IMR-90 (cell line): ENCODE measurements at regions not wholly inside any gene's neighbourhood (a gene's known extent, or its start where the extent isn't known, plus 50 kb on each side); places are given as distances from the start of the nearest gene placed in this dataset.

Experiments
- ATAC-seq: fragments of 200-7000 bp; cut with Tn5 transposase; 2 replicates; pipeline ENCODE4 v1.9.1; 2020; ENCODE audit warnings: low read depth, mild to moderate bottlenecking, moderate library complexity
- BruUV-seq: library from RNA; stranded (reverse); fragments of 400-500 nt; replicated peaks from 2 replicates; lab custom pipeline; 2021; lab: Mats Ljungman, UMichigan
- CTCF ChIA-PET: fragments of 300-600 bp; formaldehyde crosslinking; extraction: SDS; loops from one replicate; lab custom pipeline; 2021; ENCODE audit warnings: antibody characterized with exemption; lab: Yijun Ruan, JAX
- POLR2A ChIA-PET: fragments of 300-600 bp; sonication (Branson Sonifier 250); formaldehyde crosslinking; loops from one replicate; lab custom pipeline; 2022; ENCODE audit warnings: antibody characterized with exemption; ENCODE audit not compliant: unreplicated experiment; lab: Charles Lee
- DNase-seq: peaks from one replicate; pipeline ENCODE4 v3.0.0; 2013
- H2AFZ ChIP-seq: replicated peaks from 2 replicates; pipeline ENCODE3; 2013; ENCODE audit warnings: low read length, mild to moderate bottlenecking; ENCODE audit not compliant: poor library complexity
- H2AK5ac ChIP-seq: 2 replicates; pipeline ENCODE4 v1.6.1; 2013; ENCODE audit warnings: low read depth, low read length, inconsistent platforms
- H2AK9ac ChIP-seq: replicated peaks from 2 replicates; pipeline ENCODE3; 2013; ENCODE audit warnings: mild to moderate bottlenecking, low read depth, low read length, moderate library complexity; ENCODE audit not compliant: poor library complexity
- H2BK120ac ChIP-seq: 2 replicates; pipeline ENCODE4 v1.6.1; 2013; ENCODE audit warnings: low read depth, low read length, inconsistent platforms
- H2BK15ac ChIP-seq: 3 replicates; pipeline ENCODE4 v1.6.1; 2013; ENCODE audit warnings: low read depth, low read length, inconsistent platforms
- H2BK20ac ChIP-seq: 2 replicates; pipeline ENCODE4 v1.6.1; 2013; ENCODE audit warnings: low read depth, mild to moderate bottlenecking, inconsistent platforms, low read length, moderate library complexity
- H2BK5ac ChIP-seq: 2 replicates; pipeline ENCODE4 v1.6.1; 2013; ENCODE audit warnings: mild to moderate bottlenecking, low read depth, low read length, inconsistent platforms; ENCODE audit not compliant: poor library complexity, severe bottlenecking
- H3K14ac ChIP-seq: replicated peaks from 2 replicates; pipeline ENCODE4 v1.6.1; 2013; ENCODE audit warnings: low read depth, low read length, inconsistent platforms
- H3K18ac ChIP-seq: 2 replicates; pipeline ENCODE4 v1.6.1; 2013; ENCODE audit warnings: low read depth, low read length, control low read depth
- H3K23ac ChIP-seq: 2 replicates; pipeline ENCODE4 v1.6.1; 2013; ENCODE audit warnings: low read depth, low read length, inconsistent platforms
- H3K27ac ChIP-seq: 2 replicates; pipeline ENCODE4 v1.5.1; 2013; ENCODE audit warnings: mild to moderate bottlenecking, control low read depth, low read length; ENCODE audit not compliant: insufficient read depth
- H3K27me3 ChIP-seq: 2 replicates; pipeline ENCODE4 v1.6.1; 2013; ENCODE audit warnings: low read length; ENCODE audit not compliant: control insufficient read depth, insufficient read depth
- H3K36me3 ChIP-seq: 2 replicates; pipeline ENCODE4 v1.6.1; 2013; ENCODE audit warnings: low read length, mixed read lengths; ENCODE audit not compliant: control insufficient read depth, insufficient read depth
- H3K4ac ChIP-seq: 2 replicates; pipeline ENCODE4 v1.6.1; 2013; ENCODE audit warnings: low read depth, low read length, inconsistent platforms
- H3K4me1 ChIP-seq: 2 replicates; pipeline ENCODE4 v1.6.1; 2013; ENCODE audit warnings: low read length, mixed read lengths; ENCODE audit not compliant: control insufficient read depth, insufficient read depth
- H3K4me2 ChIP-seq: 2 replicates; pipeline ENCODE4 v1.6.1; 2013; ENCODE audit warnings: low read depth, mild to moderate bottlenecking, control low read depth, low read length, moderate library complexity
- H3K4me3 ChIP-seq: 2 replicates; pipeline ENCODE4 v1.5.1; 2013; ENCODE audit warnings: low read depth, mild to moderate bottlenecking, control low read depth, low read length, moderate library complexity; ENCODE audit not compliant: insufficient read depth
- H3K56ac ChIP-seq: 2 replicates; pipeline ENCODE4 v1.6.1; 2013; ENCODE audit warnings: low read length, inconsistent platforms; ENCODE audit not compliant: insufficient read depth; ENCODE audit errors: extremely low read depth
- H3K79me1 ChIP-seq, 2 experiments: 2 replicates each; pipeline ENCODE4 v1.6.1; 2013; ENCODE audit warnings: low read length in 2 of 2, inconsistent platforms in 1 of 2, low read depth in 1 of 2
- H3K9ac ChIP-seq: 2 replicates; pipeline ENCODE4 v1.6.1; 2013; ENCODE audit warnings: low read depth, low read length, control low read depth
- H3K9me1 ChIP-seq: 2 replicates; pipeline ENCODE4 v1.6.1; 2013; ENCODE audit warnings: low read length, inconsistent platforms; ENCODE audit not compliant: insufficient read depth
- H3K9me3 ChIP-seq: 2 replicates; pipeline ENCODE4 v1.6.1; 2013; ENCODE audit warnings: low read length; ENCODE audit not compliant: control insufficient read depth, insufficient read depth
- H4K20me1 ChIP-seq: 2 replicates; pipeline ENCODE4 v1.6.1; 2013; ENCODE audit warnings: low read length, inconsistent platforms; ENCODE audit not compliant: insufficient read depth
- H4K5ac ChIP-seq: 2 replicates; pipeline ENCODE4 v1.6.1; 2013; ENCODE audit warnings: mild to moderate bottlenecking, low read depth, low read length, control low read depth
- H4K8ac ChIP-seq, 2 experiments: 2 replicates each; pipeline ENCODE4 v1.6.1; 2013; ENCODE audit warnings: low read depth in 2 of 2, low read length in 2 of 2, control low read depth in 1 of 2, inconsistent platforms in 1 of 2
- H4K91ac ChIP-seq: 2 replicates; pipeline ENCODE4 v1.6.1; 2013; ENCODE audit warnings: low read depth, low read length, inconsistent platforms; ENCODE audit not compliant: insufficient read depth
- BHLHE40 ChIP-seq: fragments of 150-350 bp; IDR thresholded peaks from 2 replicates; pipeline ENCODE4 v1.6.1; 2016; ENCODE audit warnings: mild to moderate bottlenecking, low read depth, low read length
- CEBPB ChIP-seq: IDR thresholded peaks from 2 replicates; pipeline ENCODE4 v1.6.1; 2012; ENCODE audit warnings: low read depth, low read length, improper control_type of control experiment
- CHD1 ChIP-seq: IDR thresholded peaks from 2 replicates; pipeline ENCODE4 v1.6.1; 2012; ENCODE audit warnings: low read depth, low read length, improper control_type of control experiment
- FOS ChIP-seq: fragments of 150-350 bp; IDR thresholded peaks from 2 replicates; pipeline ENCODE4 v1.6.1; 2016; ENCODE audit warnings: low read depth, low read length
- MAFK ChIP-seq: IDR thresholded peaks from 2 replicates; pipeline ENCODE4 v1.6.1; 2012; ENCODE audit warnings: low read depth, low read length, improper control_type of control experiment
- MAZ ChIP-seq: IDR thresholded peaks from 2 replicates; pipeline ENCODE4 v1.6.1; 2012; ENCODE audit warnings: low read depth, mild to moderate bottlenecking, low read length, improper control_type of control experiment, moderate library complexity, borderline replicate concordance
- MXI1 ChIP-seq: IDR thresholded peaks from 2 replicates; pipeline ENCODE4 v1.6.1; 2012; ENCODE audit warnings: low read depth, mild to moderate bottlenecking, low read length, moderate library complexity, borderline replicate concordance
- NFE2L2 ChIP-seq: fragments of 150-350 bp; IDR thresholded peaks from 2 replicates; pipeline ENCODE4 v1.6.1; 2016; ENCODE audit warnings: low read depth, mild to moderate bottlenecking, low read length
- POLR2A ChIP-seq: IDR thresholded peaks from 2 replicates; pipeline ENCODE4 v1.6.1; 2012; ENCODE audit warnings: mild to moderate bottlenecking, low read depth, low read length
- RAD21 ChIP-seq: IDR thresholded peaks from 2 replicates; pipeline ENCODE4 v1.6.1; 2012; ENCODE audit warnings: low read length, improper control_type of control experiment
- RCOR1 ChIP-seq: IDR thresholded peaks from 2 replicates; pipeline ENCODE4 v1.6.1; 2012; ENCODE audit warnings: mild to moderate bottlenecking, low read length, improper control_type of control experiment; ENCODE audit not compliant: insufficient replicate concordance
- SMC3 ChIP-seq: fragments of 150-350 bp; IDR thresholded peaks from 2 replicates; pipeline ENCODE4 v1.6.1; 2016; ENCODE audit warnings: low read depth, mild to moderate bottlenecking, antibody characterized with exemption, low read length, moderate library complexity
- WGBS, 2 experiments: methylation state at CpG; one replicate each; pipeline versions ENCODE4 v1.1.5 to v1.1.7; 2013; ENCODE audit warnings: missing lambda C conversion rate in 2 of 2; ENCODE audit not compliant: insufficient read length in 1 of 2; ENCODE audit errors: extremely low coverage in 2 of 2; 5-methylcytosine and 5-hydroxymethylcytosine counted together
- dilution Hi-C: fragments of 300-500 bp; cut with HindIII; formaldehyde crosslinking; loops from one replicate; pipeline ENCODE4 v1.14.3; 2018; ENCODE audit warnings: low sequenced_read_pairs; ENCODE audit not compliant: unreplicated experiment
- in situ Hi-C: fragments of 300-500 bp; cut with MboI; formaldehyde crosslinking; loops from 3 replicates; pipeline ENCODE4 v1.14.3; 2019; ENCODE audit warnings: low sequenced_read_pairs, inconsistent platforms, mixed read lengths
- intact Hi-C: fragments of 100-400 bp; cut with micrococcal nuclease; formaldehyde crosslinking; loops from 2 replicates; pipeline ENCODE4 v1.10.0; 2022
- TF ChIP-seq, protein P1 (sequence below): conservative IDR thresholded peaks from 2 replicates; pipeline ENCODE4 v1.5.1; 2012; ENCODE audit warnings: mild to moderate bottlenecking, low read depth, low read length, improper control_type of control experiment
- TF ChIP-seq, protein P2 (sequence below): fragments of 150-350 bp; IDR thresholded peaks from 2 replicates; pipeline ENCODE4 v1.6.1; 2017; ENCODE audit warnings: mild to moderate bottlenecking, antibody characterized with exemption, low read length, low read depth
- TF ChIP-seq, protein P3 (sequence below): fragments of 150-350 bp; IDR thresholded peaks from 2 replicates; pipeline ENCODE4 v1.6.1; 2016; ENCODE audit warnings: low read depth, mild to moderate bottlenecking, low read length, moderate library complexity, borderline replicate concordance

DNA sequence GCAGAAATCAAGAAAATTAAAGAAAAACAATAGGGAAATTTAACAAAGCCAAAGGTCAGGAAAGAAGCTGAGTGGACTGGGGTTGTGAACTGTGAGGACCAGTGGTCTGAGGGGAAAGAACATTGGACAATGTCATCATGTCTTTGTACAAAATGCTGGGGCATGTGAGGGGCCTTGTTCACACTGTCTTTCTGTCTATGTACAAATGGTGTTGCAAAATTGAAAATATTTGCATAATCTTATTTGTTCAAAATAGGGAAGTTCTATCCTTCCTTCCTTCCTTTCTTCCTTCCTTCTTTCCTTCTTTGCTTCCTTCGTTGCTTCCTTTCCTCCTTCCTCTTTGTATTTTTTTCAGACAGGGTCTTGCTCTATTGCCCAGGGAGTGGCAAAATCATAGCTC is 79.2 kb upstream of the SCEL start:
- Histone ChIP-seq H3K4me2 (no peak overlapping the region), H4K5ac (no peak overlapping the region), H2AK9ac (no peak overlapping the region), H3K9me1 (no peaks in the 10 kb centered on the region), H2BK120ac (no peak overlapping the region), H3K27ac (no peak overlapping the region), H2BK5ac (no peak overlapping the region), H3K4ac (no peak overlapping the region), H2BK20ac (no peak overlapping the region), H4K91ac (no peak overlapping the region), H4K20me1 (no peaks in the 10 kb centered on the region), H3K79me1 (no peaks in the 10 kb centered on the region), H3K9me3 (no peaks in the 10 kb centered on the region), H2BK15ac (no peak overlapping the region), H4K8ac (no peak overlapping the region), H3K14ac (no peak overlapping the region), H3K4me3 (no peak overlapping the region), H3K18ac (no peak overlapping the region), H3K56ac (no peak overlapping the region), H3K27me3 (peaks cover 2% of the 10 kb centered on the region; the same call in 1 of the 2 replicates), H2AK5ac (no peak overlapping the region), H2AFZ (no peak overlapping the region), H3K4me1 (no peaks in the 10 kb centered on the region), H3K23ac (no peak overlapping the region), H3K9ac (no peak overlapping the region), H3K36me3 (no peaks in the 10 kb centered on the region)
- TF ChIP-seq POLR2A (no peak), MAFK (no peak), FOS (no peak), CHD1 (no peak), CEBPB (no peak), BHLHE40 (no peak), NFE2L2 (no peak), RCOR1 (no peak), MXI1 (no peak), MAZ (no peak), SMC3 (no peak), RAD21 (no peak)
- TF ChIP-seq, protein P1, sequence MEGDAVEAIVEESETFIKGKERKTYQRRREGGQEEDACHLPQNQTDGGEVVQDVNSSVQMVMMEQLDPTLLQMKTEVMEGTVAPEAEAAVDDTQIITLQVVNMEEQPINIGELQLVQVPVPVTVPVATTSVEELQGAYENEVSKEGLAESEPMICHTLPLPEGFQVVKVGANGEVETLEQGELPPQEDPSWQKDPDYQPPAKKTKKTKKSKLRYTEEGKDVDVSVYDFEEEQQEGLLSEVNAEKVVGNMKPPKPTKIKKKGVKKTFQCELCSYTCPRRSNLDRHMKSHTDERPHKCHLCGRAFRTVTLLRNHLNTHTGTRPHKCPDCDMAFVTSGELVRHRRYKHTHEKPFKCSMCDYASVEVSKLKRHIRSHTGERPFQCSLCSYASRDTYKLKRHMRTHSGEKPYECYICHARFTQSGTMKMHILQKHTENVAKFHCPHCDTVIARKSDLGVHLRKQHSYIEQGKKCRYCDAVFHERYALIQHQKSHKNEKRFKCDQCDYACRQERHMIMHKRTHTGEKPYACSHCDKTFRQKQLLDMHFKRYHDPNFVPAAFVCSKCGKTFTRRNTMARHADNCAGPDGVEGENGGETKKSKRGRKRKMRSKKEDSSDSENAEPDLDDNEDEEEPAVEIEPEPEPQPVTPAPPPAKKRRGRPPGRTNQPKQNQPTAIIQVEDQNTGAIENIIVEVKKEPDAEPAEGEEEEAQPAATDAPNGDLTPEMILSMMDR, result no peak
- TF ChIP-seq, protein P2, sequence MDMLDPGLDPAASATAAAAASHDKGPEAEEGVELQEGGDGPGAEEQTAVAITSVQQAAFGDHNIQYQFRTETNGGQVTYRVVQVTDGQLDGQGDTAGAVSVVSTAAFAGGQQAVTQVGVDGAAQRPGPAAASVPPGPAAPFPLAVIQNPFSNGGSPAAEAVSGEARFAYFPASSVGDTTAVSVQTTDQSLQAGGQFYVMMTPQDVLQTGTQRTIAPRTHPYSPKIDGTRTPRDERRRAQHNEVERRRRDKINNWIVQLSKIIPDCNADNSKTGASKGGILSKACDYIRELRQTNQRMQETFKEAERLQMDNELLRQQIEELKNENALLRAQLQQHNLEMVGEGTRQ, result no peak
- TF ChIP-seq, protein P3, sequence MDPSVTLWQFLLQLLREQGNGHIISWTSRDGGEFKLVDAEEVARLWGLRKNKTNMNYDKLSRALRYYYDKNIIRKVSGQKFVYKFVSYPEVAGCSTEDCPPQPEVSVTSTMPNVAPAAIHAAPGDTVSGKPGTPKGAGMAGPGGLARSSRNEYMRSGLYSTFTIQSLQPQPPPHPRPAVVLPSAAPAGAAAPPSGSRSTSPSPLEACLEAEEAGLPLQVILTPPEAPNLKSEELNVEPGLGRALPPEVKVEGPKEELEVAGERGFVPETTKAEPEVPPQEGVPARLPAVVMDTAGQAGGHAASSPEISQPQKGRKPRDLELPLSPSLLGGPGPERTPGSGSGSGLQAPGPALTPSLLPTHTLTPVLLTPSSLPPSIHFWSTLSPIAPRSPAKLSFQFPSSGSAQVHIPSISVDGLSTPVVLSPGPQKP, result no peak
- dilution Hi-C loops, result no loop called here
- ATAC-seq (no peak), DNase-seq (no peak)
- intact Hi-C loops, result no loop called here
- in situ Hi-C loops, result no loop called here
- BruUV-seq, result no TSS peak
- ChIA-PET POLR2A (interaction anchor here (0.7 kb wide), 1 partner anchor 79 kb away, joined by 3 read pairs; no protein-coding TSS in a partner anchor), CTCF (interaction anchor here (0.6 kb wide), 1 partner anchor 107 kb away, joined by 3 read pairs; no protein-coding TSS in a partner anchor)
- WGBS, 2 experiments, result no CpG with 5 or more reads among the region's 1 CpG
